Cardiac muscle cell (in vitro differentiated cells and primary cell): ENCODE measurements at regions not wholly inside any gene's neighbourhood (a gene's known extent, or its start where the extent isn't known, plus 50 kb on each side); places are given as distances from the start of the nearest gene placed in this dataset.

ENCODE experiments used
- DNase-seq, 2 donors: peaks; one replicate each; pipeline versions ENCODE4 v3.0.0 to v3.0.0-alpha.2; 2010 to 2017; ENCODE audit warnings: low read depth in 1 of 2, low spot score in 1 of 2
- H3K27ac ChIP-seq: fragments of 200-600 bp; sonication (generic); 2 replicates; pipeline ENCODE4 v1.5.1; 2016
- H3K27me3 ChIP-seq: fragments of 200-600 bp; sonication (generic); 2 replicates; pipeline ENCODE4 v1.6.0; 2016; ENCODE audit warnings: control low read depth
- H3K36me3 ChIP-seq: fragments of 200-600 bp; sonication (generic); 2 replicates; pipeline ENCODE4 v1.5.1; 2016; ENCODE audit warnings: control low read depth
- H3K4me1 ChIP-seq: fragments of 200-600 bp; sonication (generic); 2 replicates; pipeline ENCODE4 v1.8.1; 2017; ENCODE audit warnings: low read depth, mild to moderate bottlenecking, mixed run types
- H3K4me3 ChIP-seq: fragments of 200-600 bp; sonication (generic); 2 replicates; pipeline ENCODE4 v1.5.1; 2016; ENCODE audit warnings: mild to moderate bottlenecking
- H3K9me3 ChIP-seq: fragments of 200-600 bp; sonication (generic); 2 replicates; pipeline ENCODE4 v1.5.1; 2017; ENCODE audit warnings: low read depth, mild to moderate bottlenecking, control low read depth
- CTCF ChIP-seq: IDR thresholded peaks from 2 replicates; pipeline ENCODE4 v1.5.1; 2012; ENCODE audit warnings: low read depth, mild to moderate bottlenecking, low read length

DNA sequence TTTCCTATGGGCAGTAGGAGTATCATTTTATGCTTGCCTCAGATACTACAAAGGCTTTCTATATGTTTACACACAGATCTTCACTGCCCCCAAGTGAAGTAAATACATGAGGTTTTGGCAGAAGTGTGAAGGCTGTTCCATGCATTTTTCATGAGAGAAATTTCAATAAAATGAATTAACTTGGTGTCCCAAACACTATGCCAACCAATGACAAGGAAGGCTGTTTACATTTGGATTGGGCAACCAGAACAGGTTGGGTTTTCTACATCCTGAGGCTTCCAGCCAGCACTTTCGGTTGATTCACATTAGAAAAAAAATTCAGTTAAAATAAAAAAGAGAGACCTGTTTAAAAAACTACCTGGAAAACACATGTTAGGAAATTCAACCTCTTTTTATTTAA is 625.4 kb downstream of the KCNJ2 start:
- peaks cover 3% of the 10 kb centered on the region for H3K9me3 ChIP-seq
- H3K4me3 ChIP-seq = no peak overlapping the region
- H3K4me1 ChIP-seq = no peaks in the 10 kb centered on the region
- TF ChIP-seq CTCF = no peak
- no peak overlapping the region for H3K27ac ChIP-seq
- DNase-seq = no peak
- H3K36me3 ChIP-seq = no peaks in the 10 kb centered on the region
- H3K27me3 ChIP-seq = no peaks in the 10 kb centered on the region

GRCh38 chr17:70795620-70796019 is 626.3 kb downstream of the KCNJ2 start:
- Histone ChIP-seq H3K27me3 (no peaks in the 10 kb centered on the region), H3K4me1 (no peaks in the 10 kb centered on the region), H3K9me3 (no peaks in the 10 kb centered on the region), H3K27ac (no peak overlapping the region), H3K36me3 (no peaks in the 10 kb centered on the region), H3K4me3 (no peak overlapping the region)
- no peak for DNase-seq
- TF ChIP-seq CTCF = no peak

DNA sequence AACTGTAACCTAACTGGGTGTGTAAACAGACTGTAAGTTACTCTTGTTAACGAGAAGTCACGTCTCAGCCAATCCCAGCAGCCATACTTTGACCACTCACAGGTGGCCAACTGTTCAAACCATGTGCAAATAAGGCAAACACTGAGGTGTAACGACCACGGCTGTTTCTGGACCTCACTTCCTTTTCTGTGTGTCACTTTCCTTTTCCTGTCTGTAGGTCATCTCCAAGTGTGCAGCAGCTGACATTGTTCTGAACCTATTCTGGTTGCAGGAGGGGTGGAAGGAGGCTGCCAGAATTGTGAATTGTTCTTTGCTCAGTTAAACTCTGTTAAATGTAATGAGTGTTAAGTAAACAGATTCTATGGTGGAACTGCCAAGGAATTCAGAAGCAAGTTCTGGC is 627.4 kb downstream of the KCNJ2 start:
- Histone ChIP-seq H3K9me3 (no peaks in the 10 kb centered on the region), H3K4me3 (no peak overlapping the region), H3K27me3 (no peaks in the 10 kb centered on the region), H3K36me3 (no peaks in the 10 kb centered on the region), H3K4me1 (no peaks in the 10 kb centered on the region), H3K27ac (no peak overlapping the region)
- no peak for TF ChIP-seq CTCF
- DNase-seq = no peak

- no peaks in the 10 kb centered on the region for H3K36me3 ChIP-seq
- H3K27ac ChIP-seq = no peak overlapping the region
- no peak overlapping the region for H3K4me3 ChIP-seq
- DNase-seq = peak in 1 of 2 donors; percentile 69
- no peaks in the 10 kb centered on the region for H3K27me3 ChIP-seq
- no peak for TF ChIP-seq CTCF
- no peaks in the 10 kb centered on the region for H3K9me3 ChIP-seq
- H3K4me1 ChIP-seq = no peaks in the 10 kb centered on the region
These were observed 627.8 kb downstream of the KCNJ2 start for GRCh38 chr17:70797166-70797565.

DNA sequence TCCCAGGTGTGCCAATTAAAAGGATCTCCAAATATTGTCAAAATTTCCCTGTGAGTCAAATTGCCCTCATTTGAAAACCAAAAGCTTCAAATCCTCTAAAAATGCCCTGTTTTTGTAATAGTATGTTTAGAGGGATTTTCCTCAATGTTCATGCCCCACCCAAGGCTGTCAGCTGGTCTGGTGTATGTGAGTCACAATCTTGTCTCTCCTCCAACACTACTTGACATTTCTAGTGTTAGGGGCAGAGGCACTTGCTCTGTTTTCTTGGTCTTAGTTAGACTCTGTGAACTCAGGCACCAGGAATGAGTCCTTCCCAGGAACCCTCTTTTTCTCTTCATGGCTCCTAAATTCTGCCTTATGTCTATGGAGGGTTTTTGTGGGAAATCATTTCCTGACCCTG is 634.8 kb downstream of the KCNJ2 start:
- no peak for DNase-seq
- H3K4me3 ChIP-seq = no peak overlapping the region
- H3K9me3 ChIP-seq = no peaks in the 10 kb centered on the region
- no peak for TF ChIP-seq CTCF
- no peaks in the 10 kb centered on the region for H3K36me3 ChIP-seq
- peaks cover 7% of the 10 kb centered on the region for H3K4me1 ChIP-seq
- H3K27ac ChIP-seq = no peak overlapping the region
- no peaks in the 10 kb centered on the region for H3K27me3 ChIP-seq

- Histone ChIP-seq H3K36me3 (no peaks in the 10 kb centered on the region), H3K9me3 (no peaks in the 10 kb centered on the region), H3K27ac (no peak overlapping the region), H3K4me1 (peaks cover 7% of the 10 kb centered on the region), H3K4me3 (no peak overlapping the region), H3K27me3 (no peaks in the 10 kb centered on the region)
- peak; percentile 26 for TF ChIP-seq CTCF
- DNase-seq = no peak
These were observed 639.3 kb downstream of the KCNJ2 start for GRCh38 chr17:70808596-70808995.
